Stimulated activated CD8-positive, alpha-beta memory T cell treated with anti-CD3 and anti-CD28 coated beads, Interleukin-12 subunit alpha, Interleukin-12 subunit beta, amount 100 ng/mL, for 24 hours (primary cell): ENCODE measurements at regions not wholly inside any gene's neighbourhood (a gene's known extent, or its start where the extent isn't known, plus 50 kb on each side); places are given as distances from the start of the nearest gene placed in this dataset.

Experiments used
- DNase-seq: peaks from one replicate; pipeline ENCODE4 v3.0.0-alpha.2; 2020; ENCODE audit errors: extremely low read depth

- DNase-seq = no peak
Observed at GRCh38 chr3:68163062-68163461, 508.6 kb upstream of the SUCLG2 start.

- DNase-seq = no peak
Observed at GRCh38 chr3:68162644-68163043, 508.2 kb upstream of the SUCLG2 start.

GRCh38 chr3:68151359-68151758 lies 496.9 kb upstream of the SUCLG2 start:
- DNase-seq = no peak

- DNase-seq = no peak
Observed at GRCh38 chr3:68148447-68148846, 494.0 kb upstream of the SUCLG2 start.

- no peak for DNase-seq
Observed at GRCh38 chr3:68142441-68142840, 488.0 kb upstream of the SUCLG2 start.

GRCh38 chr3:68139897-68140296 lies 485.5 kb upstream of the SUCLG2 start:
- DNase-seq = no peak

- no peak for DNase-seq
Observed at GRCh38 chr3:68136411-68136810, 482.0 kb upstream of the SUCLG2 start.

GRCh38 chr3:68135067-68135466 lies 480.7 kb upstream of the SUCLG2 start:
- DNase-seq = no peak

GRCh38 chr3:68129065-68129464 lies 474.7 kb upstream of the SUCLG2 start:
- DNase-seq = no peak

- DNase-seq = no peak
Observed at GRCh38 chr3:68123231-68123630, 468.8 kb upstream of the SUCLG2 start.

GRCh38 chr3:68121287-68121686 lies 466.9 kb upstream of the SUCLG2 start:
- no peak for DNase-seq

- no peak for DNase-seq
Observed at GRCh38 chr3:68116580-68116979, 462.2 kb upstream of the SUCLG2 start.

- no peak for DNase-seq
Observed at GRCh38 chr3:68103811-68104210, 449.4 kb upstream of the SUCLG2 start.

GRCh38 chr3:68090571-68090970 lies 436.2 kb upstream of the SUCLG2 start:
- DNase-seq = no peak

- no peak for DNase-seq
Observed at GRCh38 chr3:68089572-68090011, 435.2 kb upstream of the SUCLG2 start.

GRCh38 chr3:68088636-68089035 lies 434.2 kb upstream of the SUCLG2 start:
- no peak for DNase-seq

- DNase-seq = peak; percentile 3
Observed at GRCh38 chr3:68088216-68088615, 433.8 kb upstream of the SUCLG2 start.

- DNase-seq = no peak
Observed at GRCh38 chr3:68072062-68072461, 417.6 kb upstream of the SUCLG2 start.

GRCh38 chr3:68070186-68070585 lies 415.8 kb upstream of the SUCLG2 start:
- no peak for DNase-seq

GRCh38 chr3:68067314-68067713 lies 412.9 kb upstream of the SUCLG2 start:
- no peak for DNase-seq

- DNase-seq = no peak
Observed at GRCh38 chr3:68062926-68063325, 408.5 kb upstream of the SUCLG2 start.

GRCh38 chr3:68060910-68061309 lies 406.5 kb upstream of the SUCLG2 start:
- DNase-seq = no peak

- DNase-seq = no peak
Observed at GRCh38 chr3:68060191-68060590, 405.8 kb upstream of the SUCLG2 start.

GRCh38 chr3:68059628-68060152 lies 405.3 kb upstream of the SUCLG2 start:
- no peak for DNase-seq
